NCI-H1105 (cell line): ENCODE measurements at regions not wholly inside any gene's neighbourhood (a gene's known extent, or its start where the extent isn't known, plus 50 kb on each side); places are given as distances from the start of the nearest gene placed in this dataset.

Source experiments
- DNase-seq: peaks from one replicate; lab custom pipeline; 2025; lab: John Stamatoyannopoulos, UW

- no peak for DNase-seq
These were observed 97.9 kb upstream of the KLHL29 start for GRCh38 chr2:23286758-23287704.

- DNase-seq = no peak
These were observed 95.3 kb upstream of the KLHL29 start for GRCh38 chr2:23289671-23290070.

- no peak for DNase-seq
These were observed 93.7 kb upstream of the KLHL29 start for GRCh38 chr2:23291239-23291638.

GRCh38 chr2:23292024-23292423 lies 93.0 kb upstream of the KLHL29 start:
- no peak for DNase-seq

- DNase-seq = no peak
These were observed 91.9 kb upstream of the KLHL29 start for GRCh38 chr2:23293063-23293462.

- no peak for DNase-seq
These were observed 91.2 kb upstream of the KLHL29 start for GRCh38 chr2:23293731-23294130.

- no peak for DNase-seq
These were observed 90.7 kb upstream of the KLHL29 start for GRCh38 chr2:23294238-23294637.

GRCh38 chr2:23296691-23297090 lies 88.3 kb upstream of the KLHL29 start:
- no peak for DNase-seq

- no peak for DNase-seq
These were observed 87.9 kb upstream of the KLHL29 start for GRCh38 chr2:23297112-23297511.

- DNase-seq = no peak
These were observed 86.4 kb upstream of the KLHL29 start for GRCh38 chr2:23298551-23298950.

- no peak for DNase-seq
These were observed 85.3 kb upstream of the KLHL29 start for GRCh38 chr2:23299476-23300195.

GRCh38 chr2:23301136-23301535 lies 83.8 kb upstream of the KLHL29 start:
- DNase-seq = no peak

GRCh38 chr2:23302591-23302990 lies 82.4 kb upstream of the KLHL29 start:
- no peak for DNase-seq

- DNase-seq = no peak
These were observed 78.6 kb upstream of the KLHL29 start for GRCh38 chr2:23306401-23306800.

- no peak for DNase-seq
These were observed 73.8 kb upstream of the KLHL29 start for GRCh38 chr2:23311186-23311585.

GRCh38 chr2:23312996-23313606 lies 71.9 kb upstream of the KLHL29 start:
- DNase-seq = no peak

- no peak for DNase-seq
These were observed 70.3 kb upstream of the KLHL29 start for GRCh38 chr2:23314687-23315086.

- DNase-seq = no peak
These were observed 64.9 kb upstream of the KLHL29 start for GRCh38 chr2:23320058-23320457.

GRCh38 chr2:23321751-23322150 lies 63.2 kb upstream of the KLHL29 start:
- DNase-seq = no peak

- no peak for DNase-seq
These were observed 62.3 kb upstream of the KLHL29 start for GRCh38 chr2:23322567-23323197.

GRCh38 chr2:23323198-23323916 lies 61.6 kb upstream of the KLHL29 start:
- DNase-seq = no peak
